ENCODE measurements at regions not wholly inside any gene's neighbourhood (a gene's known extent, or its start where the extent isn't known, plus 50 kb on each side); places are given as distances from the start of the nearest gene placed in this dataset.

DNA sequence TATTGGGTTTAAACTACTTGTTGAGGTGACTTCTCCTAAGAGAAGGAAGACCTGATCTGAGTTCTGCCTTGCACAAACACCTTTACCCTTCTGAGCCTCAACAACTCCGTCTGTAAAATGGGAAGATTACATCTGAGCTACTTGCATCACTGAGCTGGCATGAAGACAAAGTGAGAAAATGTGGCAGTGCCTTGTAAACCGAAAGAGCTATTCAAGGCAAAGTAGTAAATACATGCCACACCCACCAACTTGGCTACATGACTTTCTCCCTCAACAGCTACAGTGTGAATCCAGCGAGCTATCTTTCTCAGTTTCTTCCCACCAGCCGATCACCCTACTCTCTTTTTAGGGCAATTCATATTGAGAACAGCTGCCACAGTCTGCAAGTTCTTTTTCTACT, 148.3 kb downstream of the FOXB1 start:
- DNase-seq (ENCODE audit: low read depth), result no peak
- TF ChIP-seq, protein P1, sequence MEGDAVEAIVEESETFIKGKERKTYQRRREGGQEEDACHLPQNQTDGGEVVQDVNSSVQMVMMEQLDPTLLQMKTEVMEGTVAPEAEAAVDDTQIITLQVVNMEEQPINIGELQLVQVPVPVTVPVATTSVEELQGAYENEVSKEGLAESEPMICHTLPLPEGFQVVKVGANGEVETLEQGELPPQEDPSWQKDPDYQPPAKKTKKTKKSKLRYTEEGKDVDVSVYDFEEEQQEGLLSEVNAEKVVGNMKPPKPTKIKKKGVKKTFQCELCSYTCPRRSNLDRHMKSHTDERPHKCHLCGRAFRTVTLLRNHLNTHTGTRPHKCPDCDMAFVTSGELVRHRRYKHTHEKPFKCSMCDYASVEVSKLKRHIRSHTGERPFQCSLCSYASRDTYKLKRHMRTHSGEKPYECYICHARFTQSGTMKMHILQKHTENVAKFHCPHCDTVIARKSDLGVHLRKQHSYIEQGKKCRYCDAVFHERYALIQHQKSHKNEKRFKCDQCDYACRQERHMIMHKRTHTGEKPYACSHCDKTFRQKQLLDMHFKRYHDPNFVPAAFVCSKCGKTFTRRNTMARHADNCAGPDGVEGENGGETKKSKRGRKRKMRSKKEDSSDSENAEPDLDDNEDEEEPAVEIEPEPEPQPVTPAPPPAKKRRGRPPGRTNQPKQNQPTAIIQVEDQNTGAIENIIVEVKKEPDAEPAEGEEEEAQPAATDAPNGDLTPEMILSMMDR (IDR thresholded peaks at IDR 0.05; ENCODE audit: low read length, missing control alignments), result no peak
- H3K4me3 ChIP-seq (replicated peaks; ENCODE audit: low read depth, low read length), result no peak overlapping the region

- no peak for DNase-seq (ENCODE audit: low read depth)
- TF ChIP-seq, protein P1 (IDR thresholded peaks at IDR 0.05; ENCODE audit: low read length, missing control alignments), result no peak
Measured at GRCh38 chr15:60154764-60155325, 150.7 kb downstream of the FOXB1 start.

DNA sequence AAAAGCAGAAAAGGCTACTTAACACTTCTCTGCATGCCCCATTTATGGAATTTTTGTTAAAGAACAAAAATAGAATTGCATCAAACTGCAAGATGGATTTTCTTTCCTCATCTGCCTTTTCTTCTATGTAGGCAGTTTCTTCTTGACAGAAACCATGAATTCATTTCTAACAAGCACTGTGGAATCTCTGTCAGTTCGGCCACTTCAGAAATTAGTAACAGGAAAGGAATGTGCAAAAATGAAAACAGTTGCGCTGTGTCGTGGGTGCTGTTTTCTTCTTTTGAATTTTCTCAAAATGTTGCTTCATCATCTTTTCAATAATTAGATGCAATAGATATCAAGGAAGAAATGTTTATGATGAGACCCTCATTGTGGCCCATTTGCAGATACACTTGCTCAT, 151.6 kb downstream of the FOXB1 start:
- H3K4me3 ChIP-seq (replicated peaks; ENCODE audit: low read depth, low read length), result no peak overlapping the region
- peak; percentile 54 for DNase-seq (ENCODE audit: low read depth)
- TF ChIP-seq, protein P1 (IDR thresholded peaks at IDR 0.05; ENCODE audit: low read length, missing control alignments), result no peak

More at GRCh38 chr15:60154764-60155325, 150.7 kb downstream of the FOXB1 start:
- H3K4me3 ChIP-seq (replicated peaks; ENCODE audit: low read depth, low read length), result no peak overlapping the region

DNA sequence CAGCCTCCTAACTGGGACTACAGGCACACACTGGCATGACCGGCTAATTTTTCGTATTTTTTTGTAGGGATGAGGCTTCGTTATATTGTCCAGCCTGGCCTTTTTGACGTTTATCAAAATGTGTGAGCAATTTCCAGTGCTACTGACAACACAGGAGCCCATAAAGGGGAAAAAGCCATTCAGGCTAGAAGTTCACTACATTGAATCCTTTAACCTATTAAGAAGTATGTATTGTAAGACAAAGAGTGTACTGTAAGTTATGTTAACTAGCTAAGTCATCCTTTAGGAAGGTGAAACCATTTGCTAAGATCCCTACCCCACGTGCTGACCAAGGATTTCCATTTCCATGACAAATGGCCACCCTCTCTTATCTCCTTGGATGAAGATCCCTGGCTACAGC, 156.8 kb downstream of the FOXB1 start:
- no peak overlapping the region for H3K4me3 ChIP-seq (replicated peaks; ENCODE audit: low read depth, low read length)
- no peak for DNase-seq (ENCODE audit: low read depth)
- TF ChIP-seq, protein P1 (IDR thresholded peaks at IDR 0.05; ENCODE audit: low read length, missing control alignments), result no peak

DNA sequence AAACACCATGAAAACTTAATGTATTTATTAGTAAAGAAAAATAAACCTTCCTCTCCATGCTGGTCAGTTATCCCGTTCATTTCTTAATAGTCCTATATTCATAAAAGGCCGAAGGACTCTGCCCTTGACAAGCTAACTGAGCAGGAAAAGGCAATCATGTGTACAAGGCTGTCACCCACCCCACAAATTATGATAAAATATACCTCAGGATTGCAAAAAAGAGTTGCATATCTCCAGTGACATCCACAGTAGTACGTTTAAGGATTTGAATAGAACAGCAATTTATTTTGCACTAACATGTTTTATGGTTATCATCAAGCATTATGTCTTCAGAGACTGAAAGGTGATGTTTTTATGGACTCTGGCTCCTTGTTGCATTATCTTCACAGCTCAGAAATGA, 157.6 kb downstream of the FOXB1 start:
- TF ChIP-seq, protein P1 (IDR thresholded peaks at IDR 0.05; ENCODE audit: low read length, missing control alignments), result no peak
- H3K4me3 ChIP-seq (replicated peaks; ENCODE audit: low read depth, low read length), result no peak overlapping the region
- DNase-seq (ENCODE audit: low read depth), result no peak

GRCh38 chr15:60162251-60162967, 158.3 kb downstream of the FOXB1 start:
- no peak for DNase-seq (ENCODE audit: low read depth)
- TF ChIP-seq, protein P1 (IDR thresholded peaks at IDR 0.05; ENCODE audit: low read length, missing control alignments), result no peak
- no peak overlapping the region for H3K4me3 ChIP-seq (replicated peaks; ENCODE audit: low read depth, low read length)

- TF ChIP-seq, protein P1 (IDR thresholded peaks at IDR 0.05; ENCODE audit: low read length, missing control alignments), result no peak
- no peak for DNase-seq (ENCODE audit: low read depth)
Measured at GRCh38 chr15:60162968-60163355, 158.9 kb downstream of the FOXB1 start.

More at GRCh38 chr15:60162968-60163355, 158.9 kb downstream of the FOXB1 start:
- H3K4me3 ChIP-seq (replicated peaks; ENCODE audit: low read depth, low read length), result no peak overlapping the region

Measured in fibroblast of pulmonary artery (primary cell).